WTC11 (cell line): ENCODE measurements at regions not wholly inside any gene's neighbourhood (a gene's known extent, or its start where the extent isn't known, plus 50 kb on each side); places are given as distances from the start of the nearest gene placed in this dataset.

Experiments
- ATF3 ChIP-seq: sonication (generic); formaldehyde crosslinking; conservative IDR thresholded peaks from 2 replicates; pipeline ENCODE4 v1.8.1; 2022; ENCODE audit warnings: mild to moderate bottlenecking, missing genetic modification reagents
- CTCF ChIP-seq: fragments of 200-600 bp; IDR thresholded peaks from 2 replicates; pipeline ENCODE4 v1.8.0; 2022; ENCODE audit warnings: antibody characterized with exemption
- ETV6 ChIP-seq: sonication (generic); formaldehyde crosslinking; IDR thresholded peaks from 2 replicates; pipeline ENCODE4 v1.8.1; 2022; ENCODE audit warnings: mild to moderate bottlenecking, missing genetic modification reagents
- JUN ChIP-seq: sonication (generic); formaldehyde crosslinking; IDR thresholded peaks from 2 replicates; pipeline ENCODE4 v1.8.0; 2023; ENCODE audit warnings: mild to moderate bottlenecking, missing genetic modification reagents

GRCh38 chr6:122140031-122140430, 259.4 kb upstream of the HSF2 start:
- TF ChIP-seq CTCF, result no peak
- TF ChIP-seq ATF3, result no peak
- no peak for TF ChIP-seq JUN (CRISPR knock-in tag)
- TF ChIP-seq ETV6, result no peak
